ENCODE measurements at regions not wholly inside any gene's neighbourhood (a gene's known extent, or its start where the extent isn't known, plus 50 kb on each side); places are given as distances from the start of the nearest gene placed in this dataset.

DNA sequence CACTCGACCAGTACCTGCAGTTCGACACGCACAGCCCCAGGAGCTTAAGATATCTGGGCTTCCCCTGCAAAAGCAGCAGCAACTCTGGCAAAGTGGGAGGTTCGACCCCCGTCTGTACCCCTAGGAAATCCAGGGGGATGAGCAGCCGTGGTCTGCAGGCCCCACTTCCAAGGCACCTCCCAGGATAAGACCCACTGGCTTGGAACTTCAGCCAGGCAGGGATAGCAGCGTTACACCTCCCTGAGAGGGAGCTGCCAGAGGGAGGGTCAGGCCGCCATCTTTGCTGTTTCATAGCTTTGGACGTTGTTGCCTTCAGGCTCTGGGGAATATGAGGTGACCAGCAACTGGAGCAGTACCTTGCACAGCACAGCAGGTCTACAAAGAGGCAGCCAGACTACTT is 351.1 kb downstream of the SOX11 start:
- no peak for DNase-seq
- no peak overlapping the region; the same call in 1 of the 2 replicates for H3K14ac ChIP-seq (ENCODE audit: insufficient read depth, low read length)
- no peaks in the 10 kb centered on the region for H3K9me3 ChIP-seq (ENCODE audit: control insufficient read depth, low read depth, low read length)
- no peaks in the 10 kb centered on the region for H3K27me3 Mint-ChIP-seq (ENCODE audit: low read depth)
- no peak overlapping the region for H3K4ac ChIP-seq (ENCODE audit: low read depth, low read length)
- H3K18ac ChIP-seq (ENCODE audit: insufficient read length, low read depth, low read length): no peak overlapping the region
- H2BK12ac ChIP-seq (ENCODE audit: insufficient read length, low read depth, low read length): no peak overlapping the region
- no peak overlapping the region for H2AFZ ChIP-seq (ENCODE audit: low read length)
- no peak for TF ChIP-seq CTCF (conservative IDR thresholded peaks at IDR 0.05)
- no peak overlapping the region for H4K91ac ChIP-seq (ENCODE audit: insufficient read length, low read depth, low read length)
- H3K36me3 Mint-ChIP-seq (ENCODE audit: insufficient read depth in 1 of 3, low read depth in 3 of 3): peaks cover 0 to 16% (median 2%) of the 10 kb centered on the region in 3 experiments; a peak in 2 of 7 replicates
- no peak overlapping the region for H3K56ac ChIP-seq (ENCODE audit: insufficient read length, low read depth, low read length)
- H3K27ac ChIP-seq (ENCODE audit: insufficient read length, low read depth, low read length): no peak overlapping the region
- no peak overlapping the region for H3T11ph ChIP-seq (ENCODE audit: low read length)
- no peak overlapping the region for H3K23ac ChIP-seq (ENCODE audit: insufficient read length, low read depth, low read length)
- no peak overlapping the region for H2AK5ac ChIP-seq (ENCODE audit: insufficient read length, low read length)
- no CpG with 5 or more reads among the region's 9 CpGs for WGBS (ENCODE audit: extremely low coverage, insufficient read length, low lambda C conversion rate)
- no peaks in the 10 kb centered on the region for H4K20me1 ChIP-seq (ENCODE audit: control insufficient read depth, insufficient read depth, insufficient read length)
- H3K23me2 ChIP-seq (ENCODE audit: insufficient read length, low read depth, low read length, poor library complexity, severe bottlenecking): no peaks in the 10 kb centered on the region
- no peak overlapping the region for H2BK120ac ChIP-seq (ENCODE audit: low read depth, low read length, poor library complexity, severe bottlenecking)
- H4K5ac ChIP-seq (ENCODE audit: insufficient read length, low read depth, low read length): no peak overlapping the region
- no peak overlapping the region for H2BK20ac ChIP-seq (ENCODE audit: low read depth, low read length, poor library complexity, severe bottlenecking)
- no peak overlapping the region for H3K27ac Mint-ChIP-seq
- no peaks in the 10 kb centered on the region for H3K79me1 ChIP-seq (ENCODE audit: insufficient read depth, low read depth, low read length, poor library complexity, severe bottlenecking)
- no peak overlapping the region for H3K9ac ChIP-seq (ENCODE audit: extremely low read depth, insufficient read length, low read length)
- H3K4me2 ChIP-seq (ENCODE audit: insufficient read depth, insufficient read length, low read length): no peak overlapping the region
- no peak overlapping the region for H3K4me3 Mint-ChIP-seq
- no peak overlapping the region for H2BK5ac ChIP-seq (ENCODE audit: insufficient read length, low read length)
- H3K27me3 ChIP-seq (ENCODE audit: insufficient read depth, low read length): no peaks in the 10 kb centered on the region
- no peaks in the 10 kb centered on the region for H3K4me1 Mint-ChIP-seq
- H4K8ac ChIP-seq (replicated peaks; ENCODE audit: insufficient read length, low read depth, low read length): no peak overlapping the region
- no peak overlapping the region for H2BK15ac ChIP-seq (ENCODE audit: low read depth, low read length)
- H3K4me1 ChIP-seq (ENCODE audit: insufficient read depth, low read length): no peaks in the 10 kb centered on the region
- peaks cover 6 to 8% of the 10 kb centered on the region in 2 experiments; a peak in 3 of 5 replicates for H3K9me3 Mint-ChIP-seq
- H3K79me2 ChIP-seq (ENCODE audit: insufficient read depth, low read length): no peaks in the 10 kb centered on the region

Data from H9 (cell line).